Fibroblast of peridontal ligament (primary cell): ENCODE measurements at regions not wholly inside any gene's neighbourhood (a gene's known extent, or its start where the extent isn't known, plus 50 kb on each side); places are given as distances from the start of the nearest gene placed in this dataset.

Source experiments
- DNase-seq: peaks from one replicate; pipeline ENCODE4 v3.0.0-alpha.2; 2010; ENCODE audit errors: extremely low read depth

GRCh38 chr4:123807187-123807586 is 410.6 kb downstream of the SPRY1 start:
- no peak for DNase-seq

GRCh38 chr4:123807866-123808265 is 411.3 kb downstream of the SPRY1 start:
- no peak for DNase-seq

GRCh38 chr4:123809864-123810263 is 413.3 kb downstream of the SPRY1 start:
- DNase-seq, result no peak

- no peak for DNase-seq
Measured at GRCh38 chr4:123812066-123812390, 415.4 kb downstream of the SPRY1 start.

GRCh38 chr4:123813901-123814300 is 417.3 kb downstream of the SPRY1 start:
- no peak for DNase-seq

GRCh38 chr4:123816462-123816861 is 419.9 kb downstream of the SPRY1 start:
- peak; percentile 48 for DNase-seq

GRCh38 chr4:123817025-123817688 is 420.6 kb downstream of the SPRY1 start:
- no peak for DNase-seq

- DNase-seq, result peak; percentile 54
Measured at GRCh38 chr4:123819362-123820035, 422.9 kb downstream of the SPRY1 start.

GRCh38 chr4:123821861-123822260 is 425.3 kb downstream of the SPRY1 start:
- DNase-seq, result peak; percentile 53

GRCh38 chr4:123822353-123822752 is 425.8 kb downstream of the SPRY1 start:
- no peak for DNase-seq

GRCh38 chr4:123823244-123823643 is 426.6 kb downstream of the SPRY1 start:
- no peak for DNase-seq

GRCh38 chr4:123824524-123824923 is 427.9 kb downstream of the SPRY1 start:
- DNase-seq, result peak; percentile 79

- DNase-seq, result peak; percentile 71
Measured at GRCh38 chr4:123825596-123826291, 429.1 kb downstream of the SPRY1 start.

- DNase-seq, result peak; percentile 53
Measured at GRCh38 chr4:123826896-123827295, 430.3 kb downstream of the SPRY1 start.

- no peak for DNase-seq
Measured at GRCh38 chr4:123827511-123827910, 430.9 kb downstream of the SPRY1 start.

GRCh38 chr4:123830930-123831329 is 434.3 kb downstream of the SPRY1 start:
- DNase-seq, result no peak

- DNase-seq, result peak; percentile 100
Measured at GRCh38 chr4:123832173-123833026, 435.8 kb downstream of the SPRY1 start.

GRCh38 chr4:123833171-123833643 is 436.6 kb downstream of the SPRY1 start:
- no peak for DNase-seq

GRCh38 chr4:123835831-123836590 is 439.4 kb downstream of the SPRY1 start:
- DNase-seq, result peak; percentile 66

GRCh38 chr4:123836851-123837595 is 440.4 kb downstream of the SPRY1 start:
- DNase-seq, result no peak
